Right lobe of liver (tissue), 4 donors: ENCODE measurements at regions not wholly inside any gene's neighbourhood (a gene's known extent, or its start where the extent isn't known, plus 50 kb on each side); places are given as distances from the start of the nearest gene placed in this dataset.

Experiments
- CTCF ChIP-seq, 4 donors: fragments of 200-600 bp in 3 of 4; fragments of 450-650 bp in 1 of 4; IDR thresholded peaks; one replicate each; pipeline versions ENCODE4 v1.5.1 to v1.8.0; 2016 to 2022; ENCODE audit warnings: antibody characterized with exemption in 4 of 4, mild to moderate bottlenecking in 2 of 4
- POLR2A ChIP-seq: fragments of 450-650 bp; IDR thresholded peaks from one replicate; pipeline ENCODE4 v1.6.1; 2017; ENCODE audit warnings: antibody characterized with exemption, mild to moderate bottlenecking
- donor health status: DM: no; HTN: no; CAD: no.
- donor health status: DM: no; HTN: no; CAD: no.
- donor health status: DM: no; HTN: yes; CAD: no.

GRCh38 chr1:30147188-30147587 lies 576.2 kb downstream of the MATN1 start:
- TF ChIP-seq CTCF (IDR thresholded peaks at IDR 0.05) (no peak), POLR2A (no peak)
